ENCODE measurements at regions not wholly inside any gene's neighbourhood (a gene's known extent, or its start where the extent isn't known, plus 50 kb on each side); places are given as distances from the start of the nearest gene placed in this dataset.

- no peak for DNase-seq
- in situ Hi-C loops (cut with MboI; ENCODE audit: low pct_unique_long_range_greater_than_20kb, low sequenced_read_pairs) = no loop called here
Measured at GRCh38 chr5:40037713-40038112, 612.9 kb upstream of the DAB2 start.

DNA sequence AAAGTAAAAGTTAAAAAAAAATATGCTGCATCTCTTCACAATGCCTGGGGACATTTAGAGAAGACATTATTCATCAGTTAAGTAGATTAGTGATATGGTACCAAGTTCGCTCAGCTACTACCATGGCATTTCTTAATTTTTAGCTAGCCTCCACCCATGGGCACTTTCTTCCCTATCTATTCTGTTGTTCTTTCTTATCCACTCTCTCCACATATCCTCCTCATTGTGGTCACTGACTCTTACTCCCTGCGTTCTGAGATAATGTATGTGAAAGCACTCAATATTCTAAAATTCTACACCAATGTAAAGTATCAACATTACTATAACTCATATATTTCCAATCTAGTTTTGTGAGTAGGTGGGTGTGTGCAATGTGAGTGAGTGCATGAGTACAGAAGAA is 609.7 kb upstream of the DAB2 start:
- DNase-seq = no peak
- in situ Hi-C loops (cut with MboI; ENCODE audit: low pct_unique_long_range_greater_than_20kb, low sequenced_read_pairs) = no loop called here

DNA sequence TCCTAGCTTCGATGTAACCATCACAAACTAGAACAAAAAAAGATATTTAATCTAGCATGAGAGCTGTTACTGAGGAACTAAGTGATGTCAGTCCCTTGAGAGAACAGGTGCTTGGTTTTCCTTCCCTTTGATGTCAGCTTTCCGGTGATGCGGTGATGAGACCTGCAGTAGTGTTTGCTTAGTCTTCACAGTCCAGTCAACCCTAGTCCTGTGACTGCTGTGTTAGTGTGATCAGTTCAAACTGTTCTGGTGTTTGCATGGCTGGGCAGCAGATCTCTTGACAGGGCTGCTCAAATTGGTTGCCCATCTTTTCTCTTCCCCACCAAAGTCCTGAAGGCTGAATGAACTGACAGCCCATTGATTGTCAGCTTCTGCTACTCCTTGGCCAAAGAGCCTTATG is 608.6 kb upstream of the DAB2 start:
- DNase-seq = no peak

GRCh38 chr5:40033009-40033408 is 608.2 kb upstream of the DAB2 start:
- in situ Hi-C loops (cut with MboI; ENCODE audit: low pct_unique_long_range_greater_than_20kb, low sequenced_read_pairs) = no loop called here

More for the DNA sequence above, 608.6 kb upstream of the DAB2 start:
- in situ Hi-C loops (cut with MboI; ENCODE audit: low pct_unique_long_range_greater_than_20kb, low sequenced_read_pairs) = no loop called here

DNA sequence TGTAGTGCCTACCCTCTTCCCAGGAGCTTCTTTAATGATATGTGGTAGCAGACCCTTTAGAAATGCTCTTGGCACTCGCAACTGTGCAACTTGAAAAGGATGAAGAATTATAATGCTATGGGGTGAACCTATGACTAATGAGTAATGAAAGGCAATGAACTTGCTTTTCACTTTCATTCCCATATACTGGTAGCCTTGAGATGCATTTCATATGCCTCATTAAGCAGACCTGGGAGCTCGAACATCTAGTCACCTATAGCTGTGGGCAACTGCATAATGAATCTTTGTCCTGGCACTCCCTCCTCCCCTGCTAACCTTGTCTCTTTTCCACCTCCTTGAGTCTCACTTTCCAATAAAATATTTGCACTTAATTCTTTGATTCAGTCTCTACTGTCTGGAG is 605.9 kb upstream of the DAB2 start:
- in situ Hi-C loops (cut with MboI; ENCODE audit: low pct_unique_long_range_greater_than_20kb, low sequenced_read_pairs) = no loop called here

More at GRCh38 chr5:40033009-40033408, 608.2 kb upstream of the DAB2 start:
- no peak for DNase-seq

DNA sequence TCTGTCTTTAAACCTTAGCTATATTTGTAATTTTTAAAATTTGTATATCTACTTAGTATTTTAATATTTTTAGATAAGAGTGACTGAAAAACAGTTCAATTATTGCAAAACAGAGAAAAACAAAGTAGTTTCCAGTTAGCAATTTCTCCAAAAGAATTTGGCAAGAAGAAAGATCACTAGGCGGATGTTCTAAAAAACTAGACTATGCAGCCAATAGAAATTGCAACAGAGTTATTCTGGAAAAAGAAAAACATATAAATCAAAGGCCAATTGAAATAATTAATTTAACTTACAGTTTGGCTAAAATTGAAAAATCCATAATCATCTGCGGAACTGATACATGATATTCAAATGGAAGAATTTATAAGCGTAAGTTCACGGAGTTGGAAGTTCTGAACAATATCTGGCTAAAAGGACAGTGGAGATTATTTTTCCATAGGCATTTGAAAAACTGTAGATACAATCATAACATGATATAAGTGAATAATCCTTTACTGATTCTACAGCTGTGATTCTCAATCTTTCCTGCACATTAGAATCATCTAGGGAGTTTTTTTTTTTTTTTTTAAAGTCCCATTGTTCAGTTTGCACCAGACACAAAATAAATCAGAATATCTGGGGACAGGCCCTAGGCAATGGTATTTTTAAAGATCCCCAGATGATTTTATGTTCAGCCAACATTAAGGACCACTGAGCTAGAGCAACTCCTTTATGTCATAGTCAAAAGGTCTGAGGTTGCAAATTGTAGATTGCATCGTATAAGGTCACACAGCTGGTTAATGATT is 605.1 kb upstream of the DAB2 start:
- no peak for DNase-seq
- in situ Hi-C loops (cut with MboI; ENCODE audit: low pct_unique_long_range_greater_than_20kb, low sequenced_read_pairs) = no loop called here

More for the DNA sequence above, 605.9 kb upstream of the DAB2 start:
- no peak for DNase-seq

DNA sequence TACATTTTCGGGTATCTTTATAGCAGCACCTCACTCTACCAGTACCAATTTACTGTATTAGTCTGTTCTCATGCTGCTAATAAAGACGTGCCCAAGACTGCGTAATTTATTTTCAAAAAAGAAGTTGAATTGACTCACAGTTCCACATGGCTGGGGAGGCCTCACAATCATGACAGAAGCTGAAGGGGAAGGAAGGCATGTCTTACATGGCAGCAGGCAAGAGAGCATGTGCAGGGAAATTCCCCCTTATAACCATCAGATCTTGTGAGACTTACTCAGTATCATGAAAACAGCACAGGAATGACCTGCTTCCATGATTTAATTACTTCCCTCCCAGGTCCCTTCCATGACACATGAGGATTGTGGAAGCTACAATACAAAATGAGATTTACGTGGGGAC is 602.6 kb upstream of the DAB2 start:
- DNase-seq = no peak
- in situ Hi-C loops (cut with MboI; ENCODE audit: low pct_unique_long_range_greater_than_20kb, low sequenced_read_pairs) = no loop called here

GRCh38 chr5:40025586-40025985 is 600.8 kb upstream of the DAB2 start:
- DNase-seq = no peak

GRCh38 chr5:40022057-40022456 is 597.3 kb upstream of the DAB2 start:
- no peak for DNase-seq
- in situ Hi-C loops (cut with MboI; ENCODE audit: low pct_unique_long_range_greater_than_20kb, low sequenced_read_pairs) = no loop called here

More at GRCh38 chr5:40025586-40025985, 600.8 kb upstream of the DAB2 start:
- in situ Hi-C loops (cut with MboI; ENCODE audit: low pct_unique_long_range_greater_than_20kb, low sequenced_read_pairs) = no loop called here

DNA sequence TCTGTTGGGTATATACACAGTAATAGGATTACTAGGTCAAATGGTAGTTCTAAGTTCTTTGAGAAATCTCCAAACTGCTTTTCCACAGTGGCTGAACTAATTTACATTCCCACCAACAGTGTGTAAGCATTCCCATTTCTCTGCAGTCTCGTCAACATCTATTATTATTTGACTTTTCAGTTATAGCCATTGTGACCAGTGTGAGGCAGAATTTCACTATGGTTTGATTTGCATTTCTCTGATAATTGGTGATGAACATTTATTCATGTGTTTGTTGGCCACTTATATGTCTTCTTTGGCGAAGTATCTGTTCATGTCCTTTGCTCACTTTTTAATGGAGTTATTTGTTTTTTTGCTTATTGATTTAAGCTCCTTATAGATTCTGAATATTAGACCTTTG is 596.2 kb upstream of the DAB2 start:
- in situ Hi-C loops (cut with MboI; ENCODE audit: low pct_unique_long_range_greater_than_20kb, low sequenced_read_pairs) = no loop called here
- DNase-seq = no peak

DNA sequence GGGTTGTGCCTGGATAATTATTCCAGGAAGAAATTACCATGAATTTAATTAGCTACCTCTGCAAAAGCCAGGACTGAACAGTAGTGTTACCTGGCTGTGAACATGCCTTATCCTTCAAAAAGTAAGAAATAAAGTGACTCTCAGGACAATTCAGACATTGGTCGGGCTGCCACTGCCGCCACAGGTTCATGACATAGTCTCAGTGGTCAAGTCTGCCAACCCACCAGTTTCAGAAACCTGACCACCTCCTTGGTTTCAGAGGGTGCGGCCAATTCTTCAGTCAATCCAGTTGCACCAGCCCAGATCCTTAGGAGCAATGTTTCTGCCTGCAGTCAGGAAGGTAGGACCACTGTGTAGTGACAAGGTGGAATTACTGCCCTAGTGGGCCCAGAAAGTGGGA is 593.1 kb upstream of the DAB2 start:
- in situ Hi-C loops (cut with MboI; ENCODE audit: low pct_unique_long_range_greater_than_20kb, low sequenced_read_pairs) = no loop called here

GRCh38 chr5:40017135-40017534 is 592.4 kb upstream of the DAB2 start:
- no peak for DNase-seq
- in situ Hi-C loops (cut with MboI; ENCODE audit: low pct_unique_long_range_greater_than_20kb, low sequenced_read_pairs) = no loop called here

More for the DNA sequence above, 593.1 kb upstream of the DAB2 start:
- DNase-seq = no peak

DNA sequence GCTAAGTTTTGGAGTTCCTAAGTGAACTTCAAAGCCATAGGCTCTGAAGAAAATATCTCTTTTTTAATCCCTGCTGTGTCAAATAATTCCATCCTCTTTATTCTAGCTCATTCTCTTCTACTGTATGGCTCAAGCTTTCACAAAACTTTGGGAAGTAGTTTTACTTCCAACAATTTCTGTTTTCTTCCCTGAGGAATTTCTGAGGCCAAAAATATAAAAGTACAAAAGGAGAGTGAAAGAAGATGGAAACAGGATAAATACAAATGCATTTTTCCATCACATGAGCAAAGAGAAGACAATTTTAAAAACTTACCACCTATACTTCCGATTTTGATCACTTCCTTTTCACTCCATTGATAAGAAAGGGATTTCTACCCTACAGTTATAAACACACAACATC is 585.7 kb upstream of the DAB2 start:
- in situ Hi-C loops (cut with MboI; ENCODE audit: low pct_unique_long_range_greater_than_20kb, low sequenced_read_pairs) = no loop called here
- DNase-seq = no peak

DNA sequence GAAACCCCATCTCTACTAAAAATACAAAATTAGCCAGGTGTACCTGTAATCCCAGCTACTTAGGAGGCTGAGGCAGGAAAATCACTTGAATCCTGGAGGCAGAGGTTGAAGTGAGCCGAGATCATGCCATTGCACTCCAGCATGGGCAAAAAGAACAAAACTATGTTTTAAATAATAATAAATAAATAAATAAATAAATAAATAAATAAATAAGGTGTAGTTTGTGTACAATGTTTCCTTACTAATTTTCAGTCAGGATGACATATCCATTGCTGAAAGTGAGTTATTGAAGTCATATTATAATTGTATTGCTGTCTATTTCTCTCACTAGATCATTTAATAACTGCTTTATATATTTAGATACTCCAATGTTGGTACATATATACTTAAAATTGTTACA is 581.5 kb upstream of the DAB2 start:
- DNase-seq = no peak
- in situ Hi-C loops (cut with MboI; ENCODE audit: low pct_unique_long_range_greater_than_20kb, low sequenced_read_pairs) = no loop called here

- no peak for DNase-seq
- in situ Hi-C loops (cut with MboI; ENCODE audit: low pct_unique_long_range_greater_than_20kb, low sequenced_read_pairs) = no loop called here
Measured at GRCh38 chr5:40001796-40002195, 577.0 kb upstream of the DAB2 start.

GRCh38 chr5:39998518-39998917 is 573.7 kb upstream of the DAB2 start:
- DNase-seq = no peak
- in situ Hi-C loops (cut with MboI; ENCODE audit: low pct_unique_long_range_greater_than_20kb, low sequenced_read_pairs) = no loop called here

- in situ Hi-C loops (cut with MboI; ENCODE audit: low pct_unique_long_range_greater_than_20kb, low sequenced_read_pairs) = no loop called here
- no peak for DNase-seq
Measured at GRCh38 chr5:39995990-39996389, 571.2 kb upstream of the DAB2 start.

DNA sequence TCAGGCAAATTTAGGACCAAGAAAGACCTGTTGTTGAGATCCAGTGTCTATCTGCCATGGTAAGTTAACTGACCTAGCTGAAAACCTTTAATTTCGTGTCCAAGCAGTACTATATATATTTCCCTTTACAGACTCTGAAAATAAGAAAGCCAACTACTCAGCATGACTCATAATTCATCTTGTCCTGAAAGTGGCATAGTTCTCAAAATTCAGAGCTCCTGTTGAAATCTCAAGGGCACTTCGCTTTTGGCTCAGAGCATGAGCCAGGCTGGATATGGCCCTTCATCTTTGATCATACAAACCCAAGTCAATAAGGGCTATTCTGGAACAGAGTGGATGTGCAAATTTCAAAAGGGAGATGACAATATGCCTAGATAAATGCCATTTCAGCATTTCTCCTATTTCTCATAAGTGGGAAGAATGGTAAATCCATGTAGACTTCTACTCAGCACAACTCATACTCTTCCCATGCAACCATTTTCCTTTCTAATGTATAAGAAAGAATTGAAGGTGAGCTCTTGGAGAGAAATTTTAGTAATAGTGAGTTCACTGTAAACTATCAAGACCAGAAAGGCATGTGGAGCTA is 567.9 kb upstream of the DAB2 start:
- in situ Hi-C loops (cut with MboI; ENCODE audit: low pct_unique_long_range_greater_than_20kb, low sequenced_read_pairs) = no loop called here
- DNase-seq = no peak

DNA sequence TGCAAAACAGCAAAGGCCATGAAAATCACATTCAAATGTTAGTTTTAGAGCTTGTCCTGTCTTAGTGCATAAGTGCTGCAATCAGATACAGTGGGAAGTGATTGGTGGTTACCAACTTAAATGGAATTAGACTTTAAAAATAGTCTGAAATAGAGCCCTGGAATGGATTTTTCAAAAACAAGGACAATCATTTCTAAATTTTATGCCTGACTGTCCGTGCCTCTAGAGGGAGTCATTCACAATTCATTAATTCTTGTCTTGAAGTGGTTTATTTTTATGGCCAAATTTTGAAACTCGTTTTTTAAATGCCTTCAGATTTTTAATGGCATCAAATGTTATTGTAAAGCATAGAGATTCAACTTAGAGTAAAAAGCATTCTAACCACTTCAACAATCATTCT is 561.8 kb upstream of the DAB2 start:
- in situ Hi-C loops (cut with MboI; ENCODE audit: low pct_unique_long_range_greater_than_20kb, low sequenced_read_pairs) = no loop called here
- no peak for DNase-seq

DNA sequence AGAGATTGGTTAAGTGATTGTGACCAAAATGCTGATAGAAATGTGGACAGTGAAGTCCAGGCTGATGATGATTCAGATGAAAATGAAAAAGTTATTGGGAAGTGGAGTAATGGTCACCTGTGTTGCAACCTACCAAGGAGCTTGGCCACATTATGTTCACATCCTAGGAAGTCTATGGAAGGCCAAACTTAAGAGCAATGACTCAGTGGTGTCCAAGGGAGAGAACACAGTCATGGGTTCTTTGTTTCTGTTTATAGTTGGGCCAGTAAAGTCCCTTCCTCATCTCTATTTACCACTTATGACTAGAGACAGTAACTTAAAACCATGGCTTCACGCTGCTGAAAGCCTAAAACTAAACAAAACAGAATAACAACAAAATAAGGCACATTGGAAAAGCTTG is 555.3 kb upstream of the DAB2 start:
- in situ Hi-C loops (cut with MboI; ENCODE audit: low pct_unique_long_range_greater_than_20kb, low sequenced_read_pairs) = no loop called here
- no peak for DNase-seq

DNA sequence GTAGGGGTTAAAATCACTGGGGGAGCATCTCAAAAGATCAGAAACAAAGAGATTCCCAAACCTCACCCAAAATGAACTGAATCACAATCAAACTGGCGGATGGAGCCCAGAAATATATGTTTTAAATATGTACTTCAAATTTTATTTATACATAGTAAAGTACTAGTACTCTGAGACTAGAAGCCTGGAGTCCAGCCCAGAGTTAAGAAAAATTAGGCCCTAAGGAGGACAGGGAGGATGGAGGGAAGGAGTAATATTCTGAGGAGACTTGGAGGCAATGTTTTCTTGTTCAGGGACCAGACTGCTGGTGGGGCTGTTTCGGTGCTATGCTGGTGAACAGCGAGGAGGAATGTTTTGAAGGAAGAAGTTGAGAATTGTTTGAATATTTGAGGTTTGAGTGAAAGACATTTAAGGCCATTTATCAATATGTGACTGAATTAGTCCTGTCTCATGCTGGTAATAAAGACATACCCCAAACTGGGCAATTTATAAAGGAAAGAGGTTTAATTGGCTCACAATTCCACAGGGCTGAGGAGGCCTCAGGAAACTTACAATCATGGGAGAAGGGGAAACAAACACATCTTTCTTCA is 552.4 kb upstream of the DAB2 start:
- DNase-seq = no peak
- in situ Hi-C loops (cut with MboI; ENCODE audit: low pct_unique_long_range_greater_than_20kb, low sequenced_read_pairs) = no loop called here

All from KBM-7 (cell line).